Neural progenitor cell (in vitro differentiated cells): ENCODE measurements at regions not wholly inside any gene's neighbourhood (a gene's known extent, or its start where the extent isn't known, plus 50 kb on each side); places are given as distances from the start of the nearest gene placed in this dataset.

Source experiments
- DNase-seq: peaks from one replicate; pipeline ENCODE4 v3.0.0-alpha.2; 2016; ENCODE audit warnings: low spot score
- H2AFZ ChIP-seq: fragments of 200-600 bp; sonication (generic); replicated peaks from 2 replicates; pipeline ENCODE4 v1.6.1; 2016; ENCODE audit warnings: antibody characterized with exemption
- H3F3A ChIP-seq: fragments of 200-600 bp; sonication (generic); 2 replicates; pipeline ENCODE4 v1.6.1; 2016; ENCODE audit warnings: antibody characterized with exemption, low read depth
- H3K27ac ChIP-seq: fragments of 200-600 bp; sonication (generic); 2 replicates; pipeline ENCODE4 v1.5.1; 2016; ENCODE audit warnings: mild to moderate bottlenecking
- H3K27me3 ChIP-seq: fragments of 200-600 bp; sonication (generic); 2 replicates; pipeline ENCODE4 v1.6.1; 2016; ENCODE audit warnings: mild to moderate bottlenecking, moderate library complexity
- H3K36me3 ChIP-seq: fragments of 200-600 bp; sonication (generic); 2 replicates; pipeline ENCODE4 v1.5.1; 2016
- H3K4me1 ChIP-seq: fragments of 200-600 bp; sonication (generic); 2 replicates; pipeline ENCODE4 v1.6.1; 2016; ENCODE audit warnings: mixed run types
- H3K4me2 ChIP-seq: fragments of 200-600 bp; sonication (generic); 2 replicates; pipeline ENCODE4 v1.6.1; 2016
- H3K4me3 ChIP-seq: fragments of 200-600 bp; sonication (generic); 2 replicates; pipeline ENCODE4 v1.5.1; 2016
- H3K79me2 ChIP-seq: fragments of 200-600 bp; sonication (generic); 2 replicates; pipeline ENCODE4 v1.6.1; 2016; ENCODE audit warnings: low read depth
- H3K9ac ChIP-seq: fragments of 200-600 bp; sonication (generic); 2 replicates; pipeline ENCODE4 v1.6.1; 2016
- H3K9me3 ChIP-seq: fragments of 200-600 bp; sonication (generic); 2 replicates; pipeline ENCODE4 v1.5.1; 2016; ENCODE audit warnings: low read depth
- H4K20me1 ChIP-seq: fragments of 200-600 bp; sonication (generic); 2 replicates; pipeline ENCODE4 v1.6.1; 2016; ENCODE audit warnings: low read depth
- H3K27ac Mint-ChIP-seq: 3 replicates; pipeline ENCODE4 v1.8.0; 2021; ENCODE audit warnings: mixed read lengths
- H3K27me3 Mint-ChIP-seq: 2 replicates; pipeline ENCODE4 v1.8.0; 2022; ENCODE audit warnings: low read depth, mild to moderate bottlenecking, inconsistent platforms, moderate library complexity, mixed read lengths; ENCODE audit not compliant: insufficient read depth
- H3K36me3 Mint-ChIP-seq: 3 replicates; pipeline ENCODE4 v1.8.0; 2021; ENCODE audit warnings: mixed read lengths
- H3K4me1 Mint-ChIP-seq: 3 replicates; pipeline ENCODE4 v1.8.0; 2021; ENCODE audit warnings: mixed read lengths
- H3K4me3 Mint-ChIP-seq: 3 replicates; pipeline ENCODE4 v1.8.0; 2021; ENCODE audit warnings: mild to moderate bottlenecking, moderate library complexity, mixed read lengths
- H3K9me3 Mint-ChIP-seq: 3 replicates; pipeline ENCODE4 v1.8.0; 2020; ENCODE audit warnings: mixed read lengths
- CTCF ChIP-seq: fragments of 200-600 bp; sonication (generic); IDR thresholded peaks from 2 replicates; pipeline ENCODE4 v1.5.1; 2017; ENCODE audit warnings: antibody characterized with exemption, mild to moderate bottlenecking
- EZH2 ChIP-seq: fragments of 200-600 bp; sonication (generic); IDR thresholded peaks from 2 replicates; pipeline ENCODE4 v1.6.1; 2017; ENCODE audit warnings: antibody characterized with exemption, mild to moderate bottlenecking, moderate library complexity
- EZH2phosphoT487 ChIP-seq: fragments of 200-600 bp; sonication (generic); IDR thresholded peaks from 2 replicates; pipeline ENCODE4 v1.6.1; 2017; ENCODE audit warnings: antibody characterized with exemption

- Mint-ChIP-seq H3K36me3 (no peaks in the 10 kb centered on the region), H3K9me3 (no peaks in the 10 kb centered on the region), H3K4me1 (no peaks in the 10 kb centered on the region), H3K27ac (no peak overlapping the region), H3K4me3 (no peak overlapping the region), H3K27me3 (no peaks in the 10 kb centered on the region)
- no peaks in the 10 kb centered on the region for H3K27me3 ChIP-seq
- no peak overlapping the region for H3K27ac ChIP-seq
- no peaks in the 10 kb centered on the region for H3F3A ChIP-seq
- H2AFZ ChIP-seq = no peak overlapping the region
- H4K20me1 ChIP-seq = no peaks in the 10 kb centered on the region
- H3K4me2 ChIP-seq = no peak overlapping the region
- TF ChIP-seq EZH2phosphoT487 = no peak
- TF ChIP-seq CTCF = no peak
- no peak for TF ChIP-seq EZH2
- no peaks in the 10 kb centered on the region for H3K9me3 ChIP-seq
- no peak overlapping the region for H3K4me3 ChIP-seq
- H3K36me3 ChIP-seq = no peaks in the 10 kb centered on the region
- no peaks in the 10 kb centered on the region for H3K4me1 ChIP-seq
- H3K9ac ChIP-seq = no peak overlapping the region
- H3K79me2 ChIP-seq = no peaks in the 10 kb centered on the region
- DNase-seq = no peak
Measured at GRCh38 chr16:60259956-60260355, 1525.8 kb upstream of the GOT2 start.

- H3K79me2 ChIP-seq = no peaks in the 10 kb centered on the region
Measured at GRCh38 chr16:60246086-60246485, 1512.0 kb upstream of the GOT2 start.

GRCh38 chr16:60241671-60242070 lies 1507.6 kb upstream of the GOT2 start:
- TF ChIP-seq CTCF (no peak), EZH2 (no peak), EZH2phosphoT487 (no peak)
- no peaks in the 10 kb centered on the region for H4K20me1 ChIP-seq
- no peaks in the 10 kb centered on the region for H3K4me1 ChIP-seq
- no peaks in the 10 kb centered on the region for H3K27me3 ChIP-seq
- Mint-ChIP-seq H3K4me3 (no peak overlapping the region), H3K9me3 (no peaks in the 10 kb centered on the region), H3K27me3 (no peaks in the 10 kb centered on the region), H3K4me1 (no peaks in the 10 kb centered on the region), H3K36me3 (no peaks in the 10 kb centered on the region), H3K27ac (no peak overlapping the region)
- no peak for DNase-seq
- H3F3A ChIP-seq = no peaks in the 10 kb centered on the region
- no peak overlapping the region for H3K4me2 ChIP-seq
- no peaks in the 10 kb centered on the region for H3K36me3 ChIP-seq
- no peak overlapping the region for H3K9ac ChIP-seq
- H3K27ac ChIP-seq = no peak overlapping the region
- H3K79me2 ChIP-seq = no peaks in the 10 kb centered on the region
- no peak overlapping the region for H2AFZ ChIP-seq
- H3K9me3 ChIP-seq = no peaks in the 10 kb centered on the region
- H3K4me3 ChIP-seq = no peak overlapping the region

More at GRCh38 chr16:60246086-60246485, 1512.0 kb upstream of the GOT2 start:
- Mint-ChIP-seq H3K36me3 (no peaks in the 10 kb centered on the region), H3K4me1 (no peaks in the 10 kb centered on the region), H3K27ac (no peak overlapping the region), H3K27me3 (no peaks in the 10 kb centered on the region), H3K9me3 (no peaks in the 10 kb centered on the region), H3K4me3 (no peak overlapping the region)
- TF ChIP-seq EZH2phosphoT487 (no peak), EZH2 (no peak), CTCF (no peak)
- Histone ChIP-seq H3K27ac (no peak overlapping the region), H3F3A (no peaks in the 10 kb centered on the region), H3K4me1 (no peaks in the 10 kb centered on the region), H3K9me3 (no peaks in the 10 kb centered on the region), H3K4me3 (no peak overlapping the region), H4K20me1 (no peaks in the 10 kb centered on the region), H2AFZ (no peak overlapping the region), H3K9ac (no peak overlapping the region), H3K27me3 (no peaks in the 10 kb centered on the region), H3K4me2 (no peak overlapping the region), H3K36me3 (no peaks in the 10 kb centered on the region)
- DNase-seq = no peak
